GM19099 (cell line): ENCODE measurements at regions not wholly inside any gene's neighbourhood (a gene's known extent, or its start where the extent isn't known, plus 50 kb on each side); places are given as distances from the start of the nearest gene placed in this dataset.

ENCODE experiments used
- POLR2A ChIP-seq: IDR thresholded peaks from 3 replicates; pipeline ENCODE4 v1.6.1; 2011; ENCODE audit warnings: low read depth; ENCODE audit not compliant: insufficient read length; ENCODE audit errors: extremely low read depth

GRCh38 chr2:241948901-241949735 lies 79.6 kb downstream of the RTP5 start:
- no peak for TF ChIP-seq POLR2A

DNA sequence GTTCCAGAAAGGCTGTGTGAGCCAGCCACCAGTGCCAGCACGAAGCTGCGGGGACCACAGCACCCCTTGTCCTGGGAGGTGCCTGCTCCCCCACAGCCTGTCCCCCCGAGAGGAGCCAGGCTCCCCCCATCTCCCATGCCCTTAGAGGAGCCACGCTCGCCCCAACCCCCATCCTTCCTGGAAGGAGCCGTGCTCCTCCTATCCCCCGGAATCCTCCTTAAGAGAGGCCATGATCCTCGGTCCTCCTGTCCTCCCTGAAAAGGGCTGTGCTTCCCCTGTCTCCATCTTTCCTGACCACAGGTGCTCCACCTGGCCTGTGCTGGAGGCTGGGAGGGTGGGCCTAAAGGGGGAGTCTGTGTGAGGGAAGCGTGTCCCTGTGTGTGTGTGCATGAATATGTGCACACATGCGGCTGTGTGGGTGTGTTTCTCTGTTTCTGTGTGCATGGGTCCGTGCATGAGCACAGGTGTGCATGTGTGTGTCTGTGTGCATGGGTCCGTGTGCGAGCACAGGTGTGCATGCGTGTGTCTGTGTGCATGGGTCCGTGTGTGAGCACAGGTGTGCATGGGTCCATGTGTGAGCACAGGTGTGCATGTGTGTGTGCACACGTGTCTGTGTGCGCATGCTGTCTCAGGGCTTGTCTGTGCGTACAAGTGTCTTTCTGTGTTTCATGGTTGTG lies 80.3 kb downstream of the RTP5 start:
- no peak for TF ChIP-seq POLR2A

- TF ChIP-seq POLR2A: no peak
Measured at GRCh38 chr2:241950413-241951315, 81.1 kb downstream of the RTP5 start.

GRCh38 chr2:241951316-241951700 lies 81.8 kb downstream of the RTP5 start:
- TF ChIP-seq POLR2A: no peak

GRCh38 chr2:241951920-241952319 lies 82.4 kb downstream of the RTP5 start:
- no peak for TF ChIP-seq POLR2A

DNA sequence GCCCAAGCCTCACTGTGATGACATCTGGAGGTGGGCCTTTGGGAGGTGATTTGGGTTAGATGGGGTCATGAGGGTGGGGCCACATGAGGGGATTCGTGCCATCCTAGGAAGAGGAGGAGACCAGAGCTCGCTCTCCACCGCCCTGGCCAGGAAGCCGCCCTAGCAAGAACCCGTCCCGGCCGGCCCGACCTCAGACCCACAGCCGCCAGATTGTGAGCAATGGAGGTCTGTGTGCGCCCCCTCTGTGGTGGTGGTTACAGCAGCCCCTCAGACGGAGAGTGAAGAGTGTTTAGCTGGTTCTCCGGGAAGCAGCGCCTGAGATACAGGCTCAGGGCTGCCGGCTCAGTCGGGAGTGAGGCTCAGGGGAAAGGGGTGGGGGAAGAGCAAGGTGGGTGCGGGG lies 83.3 kb downstream of the RTP5 start:
- TF ChIP-seq POLR2A: no peak

GRCh38 chr2:241953324-241953928 lies 83.9 kb downstream of the RTP5 start:
- no peak for TF ChIP-seq POLR2A

- TF ChIP-seq POLR2A: no peak
Measured at GRCh38 chr2:241956521-241957110, 87.1 kb downstream of the RTP5 start.

DNA sequence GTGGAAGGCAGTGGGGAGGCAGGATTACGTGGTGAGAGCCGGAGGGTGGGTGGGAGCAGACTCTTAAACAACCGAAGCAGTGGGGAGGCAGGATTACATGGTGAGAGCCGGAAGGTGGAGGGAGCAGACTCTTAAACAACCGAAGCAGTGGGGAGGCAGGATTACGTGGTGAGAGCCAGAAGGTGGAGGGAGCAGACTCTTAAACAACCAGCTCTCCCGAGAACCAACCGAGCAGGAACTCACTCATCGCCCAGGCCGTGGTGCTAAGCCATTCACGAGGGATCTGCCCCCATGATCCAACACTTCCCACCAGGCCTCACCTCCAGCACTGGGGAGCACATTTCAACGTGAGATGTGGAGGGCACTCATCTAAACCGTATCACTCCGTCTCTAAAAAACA lies 87.7 kb downstream of the RTP5 start:
- TF ChIP-seq POLR2A: no peak

GRCh38 chr2:241958818-241959545 lies 89.5 kb downstream of the RTP5 start:
- TF ChIP-seq POLR2A: no peak

GRCh38 chr2:241959751-241960269 lies 90.3 kb downstream of the RTP5 start:
- TF ChIP-seq POLR2A: no peak

DNA sequence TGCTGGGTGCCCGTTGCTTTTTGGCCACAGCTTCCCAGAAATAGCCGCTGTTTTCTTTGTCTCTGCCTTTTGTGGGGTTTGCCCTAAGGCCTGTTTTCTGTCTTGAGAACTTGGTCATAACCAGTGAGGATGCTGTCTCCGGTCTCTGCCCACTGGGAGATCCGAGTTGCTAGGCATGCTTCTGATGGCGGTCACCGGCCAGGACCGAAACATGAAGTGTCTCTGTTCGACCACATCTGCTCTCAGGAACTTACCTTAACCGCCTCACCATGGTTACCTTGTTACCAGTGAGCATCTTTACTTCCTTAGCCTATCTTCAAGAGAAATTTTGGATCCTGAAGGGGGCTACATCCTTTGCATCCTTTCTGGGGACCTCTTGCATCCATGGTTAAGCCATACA lies 91.9 kb downstream of the RTP5 start:
- TF ChIP-seq POLR2A: no peak

DNA sequence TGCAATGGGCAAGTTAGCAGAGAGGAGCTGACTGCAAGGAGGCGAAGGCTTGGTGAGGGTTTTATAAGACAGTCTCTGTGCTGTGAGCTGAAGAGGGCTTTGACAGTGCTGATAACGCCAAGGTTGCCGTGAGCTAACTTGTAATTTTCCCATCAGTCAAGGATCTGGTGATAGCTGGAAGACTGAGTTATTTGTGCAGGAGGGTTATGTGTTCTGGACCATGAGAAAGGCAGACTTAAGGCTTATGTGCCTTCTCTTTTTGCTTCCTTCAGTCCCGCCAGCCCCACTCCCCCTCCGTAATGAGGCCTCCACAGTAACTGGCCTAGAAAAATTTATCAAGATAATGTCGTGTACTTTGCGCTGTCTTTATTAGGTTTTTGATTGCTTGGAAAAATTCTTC lies 94.6 kb downstream of the RTP5 start:
- TF ChIP-seq POLR2A: no peak
